GM21717 (cell line): ENCODE measurements at regions not wholly inside any gene's neighbourhood (a gene's known extent, or its start where the extent isn't known, plus 50 kb on each side); places are given as distances from the start of the nearest gene placed in this dataset.

Experiments
- ATAC-seq: cut with Tn5 transposase; IDR thresholded peaks from one replicate; pipeline ENCODE4 v1.9.1; 2021; ENCODE audit warnings: mild to moderate bottlenecking, moderate library complexity; ENCODE audit not compliant: unreplicated experiment

- no peak for ATAC-seq
Observed at GRCh38 chr20:51163996-51164600, 141.2 kb upstream of the KCNG1 start.

- no peak for ATAC-seq
Observed at GRCh38 chr20:51162015-51162414, 139.1 kb upstream of the KCNG1 start.

- no peak for ATAC-seq
Observed at GRCh38 chr20:51160821-51161220, 137.9 kb upstream of the KCNG1 start.

GRCh38 chr20:51159981-51160380, 137.1 kb upstream of the KCNG1 start:
- no peak for ATAC-seq

- no peak for ATAC-seq
Observed at GRCh38 chr20:51159303-51159702, 136.4 kb upstream of the KCNG1 start.

GRCh38 chr20:51158226-51158625, 135.3 kb upstream of the KCNG1 start:
- no peak for ATAC-seq

GRCh38 chr20:51156041-51156982, 133.4 kb upstream of the KCNG1 start:
- no peak for ATAC-seq

GRCh38 chr20:51154708-51155690, 132.1 kb upstream of the KCNG1 start:
- no peak for ATAC-seq

GRCh38 chr20:51153867-51154707, 131.2 kb upstream of the KCNG1 start:
- no peak for ATAC-seq

GRCh38 chr20:51148941-51149340, 126.0 kb upstream of the KCNG1 start:
- ATAC-seq, result no peak

GRCh38 chr20:51144476-51144875, 121.6 kb upstream of the KCNG1 start:
- no peak for ATAC-seq

- ATAC-seq, result no peak
Observed at GRCh38 chr20:51143652-51144051, 120.7 kb upstream of the KCNG1 start.

- ATAC-seq, result no peak
Observed at GRCh38 chr20:51142448-51142847, 119.5 kb upstream of the KCNG1 start.

- no peak for ATAC-seq
Observed at GRCh38 chr20:51140671-51141070, 117.8 kb upstream of the KCNG1 start.

- ATAC-seq, result no peak
Observed at GRCh38 chr20:51139891-51140290, 117.0 kb upstream of the KCNG1 start.

- no peak for ATAC-seq
Observed at GRCh38 chr20:51138576-51138975, 115.7 kb upstream of the KCNG1 start.

GRCh38 chr20:51137461-51137860, 114.6 kb upstream of the KCNG1 start:
- no peak for ATAC-seq

- ATAC-seq, result no peak
Observed at GRCh38 chr20:51135926-51136715, 113.2 kb upstream of the KCNG1 start.

GRCh38 chr20:51134405-51134804, 111.5 kb upstream of the KCNG1 start:
- ATAC-seq, result no peak
